ENCODE measurements at regions not wholly inside any gene's neighbourhood (a gene's known extent, or its start where the extent isn't known, plus 50 kb on each side); places are given as distances from the start of the nearest gene placed in this dataset.

DNA sequence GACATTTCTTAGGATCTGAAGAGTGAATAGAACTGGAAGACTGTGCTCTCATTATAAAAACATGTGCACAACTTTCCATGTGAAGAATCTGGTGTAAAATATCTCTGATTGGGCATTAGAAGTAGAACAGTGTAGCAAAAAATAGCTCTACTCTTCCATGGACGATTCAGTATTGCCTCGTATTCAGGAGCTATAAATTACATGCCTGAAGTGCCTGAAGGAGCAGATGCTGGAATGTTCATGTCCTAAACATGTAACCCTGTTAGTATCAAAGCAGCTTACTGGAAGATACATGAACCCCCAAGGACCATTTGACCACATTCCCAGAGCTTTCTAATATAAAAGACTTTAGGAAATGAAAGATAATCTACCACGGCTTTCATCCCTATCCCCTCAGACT lies 528.9 kb downstream of the DACH1 start:
- DNase-seq (ENCODE audit: low spot score): no peak
- Mint-ChIP-seq H3K9me3 (no peaks in the 10 kb centered on the region), H3K36me3 (ENCODE audit: low read depth) (no peaks in the 10 kb centered on the region), H3K27ac (no peak overlapping the region), H3K4me1 (ENCODE audit: low read depth) (no peaks in the 10 kb centered on the region), H3K27me3 (ENCODE audit: low read depth) (no peaks in the 10 kb centered on the region), H3K4me3 (ENCODE audit: low read depth) (no peak overlapping the region)
- intact Hi-C loops (cut with micrococcal nuclease): no loop called here

DNA sequence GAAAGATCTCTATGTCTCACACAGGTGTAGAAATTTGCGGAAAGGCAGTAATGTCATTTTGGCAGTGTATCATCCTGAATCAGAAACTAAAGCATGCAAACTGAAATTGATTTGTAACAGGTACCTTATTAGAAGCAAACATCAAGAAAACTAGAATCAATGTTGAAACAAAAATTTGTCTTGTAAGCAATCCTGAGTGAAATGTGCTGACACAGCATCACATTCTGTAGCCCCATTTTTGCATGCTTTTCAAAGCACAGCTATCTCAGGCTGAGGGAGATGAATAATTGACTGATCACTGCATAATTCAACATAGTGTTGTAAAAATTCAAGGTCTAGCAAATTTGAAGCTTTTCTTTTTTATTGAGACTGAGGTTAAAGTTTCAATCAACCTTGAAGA lies 539.7 kb downstream of the DACH1 start:
- Mint-ChIP-seq H3K36me3 (ENCODE audit: low read depth) (no peaks in the 10 kb centered on the region), H3K27ac (no peak overlapping the region), H3K9me3 (no peaks in the 10 kb centered on the region), H3K4me1 (ENCODE audit: low read depth) (no peaks in the 10 kb centered on the region), H3K4me3 (ENCODE audit: low read depth) (no peak overlapping the region), H3K27me3 (ENCODE audit: low read depth) (no peaks in the 10 kb centered on the region)
- no peak for DNase-seq (ENCODE audit: low spot score)
- intact Hi-C loops (cut with micrococcal nuclease): no loop called here

DNA sequence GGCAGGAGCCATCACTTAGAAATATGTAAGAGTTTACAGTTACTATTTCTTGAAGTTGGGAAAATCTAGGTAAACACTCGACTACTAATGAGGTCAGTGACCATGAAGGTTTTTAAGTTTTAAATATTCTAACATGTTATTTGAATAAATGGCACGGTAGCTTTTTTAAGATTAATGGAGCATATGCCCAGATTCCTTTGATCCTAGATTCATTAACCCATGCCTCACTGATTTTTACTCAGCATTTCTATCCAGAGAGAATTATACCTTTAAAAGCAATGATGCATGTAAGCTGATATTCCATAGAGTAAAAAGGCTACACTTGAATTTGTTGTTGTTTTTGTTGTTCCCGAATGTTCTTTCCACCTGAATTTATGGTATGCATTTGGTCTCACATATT lies 541.4 kb downstream of the DACH1 start:
- intact Hi-C loops (cut with micrococcal nuclease): no loop called here
- Mint-ChIP-seq H3K9me3 (no peaks in the 10 kb centered on the region), H3K27me3 (ENCODE audit: low read depth) (no peaks in the 10 kb centered on the region), H3K4me1 (ENCODE audit: low read depth) (no peaks in the 10 kb centered on the region), H3K4me3 (ENCODE audit: low read depth) (no peak overlapping the region), H3K36me3 (ENCODE audit: low read depth) (no peaks in the 10 kb centered on the region), H3K27ac (no peak overlapping the region)
- DNase-seq (ENCODE audit: low spot score): no peak

DNA sequence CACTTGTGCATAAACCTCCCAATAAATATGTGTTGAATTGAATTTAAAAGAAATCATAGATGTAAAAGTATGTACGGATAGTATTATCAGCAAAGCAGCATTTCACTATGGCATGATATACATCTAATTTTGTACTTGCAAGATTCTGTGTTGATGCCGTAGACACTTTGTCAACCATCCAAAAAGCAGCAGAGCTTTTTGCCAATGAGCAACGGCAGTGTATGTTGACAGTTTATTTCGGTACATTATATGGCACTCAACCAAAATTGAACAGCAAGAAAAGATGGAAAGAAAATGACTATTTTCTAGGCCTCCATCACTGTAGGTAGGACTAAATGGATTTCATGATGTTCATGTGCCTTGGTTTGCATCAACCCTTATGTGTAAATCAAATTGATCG lies 543.7 kb downstream of the DACH1 start:
- Mint-ChIP-seq H3K4me3 (ENCODE audit: low read depth) (no peak overlapping the region), H3K27ac (no peak overlapping the region), H3K9me3 (no peaks in the 10 kb centered on the region), H3K36me3 (ENCODE audit: low read depth) (no peaks in the 10 kb centered on the region), H3K27me3 (ENCODE audit: low read depth) (no peaks in the 10 kb centered on the region), H3K4me1 (ENCODE audit: low read depth) (no peaks in the 10 kb centered on the region)
- intact Hi-C loops (cut with micrococcal nuclease): loop anchor here (5.0 kb wide), 1 partner anchor 554 kb away; no protein-coding TSS in a partner anchor
- DNase-seq (ENCODE audit: low spot score): no peak

DNA sequence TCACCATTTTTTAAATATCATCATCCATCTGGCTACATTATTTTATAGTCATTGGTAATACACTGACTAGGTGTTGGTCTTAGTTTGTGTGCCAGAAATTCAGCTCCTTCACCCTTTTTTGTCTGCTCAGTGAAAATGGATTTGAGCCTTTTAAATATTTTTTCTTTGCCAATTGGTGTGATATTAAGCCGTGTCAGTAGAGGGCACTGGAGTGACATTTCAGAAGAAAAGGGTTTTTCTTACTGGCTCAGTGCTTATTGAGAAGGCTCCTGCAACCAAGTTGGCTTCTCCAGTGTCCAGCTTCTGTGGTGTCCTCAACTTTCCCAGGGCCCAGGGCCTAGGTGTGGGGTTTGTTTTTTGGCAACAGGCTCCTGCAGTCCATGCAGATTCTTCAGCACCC lies 546.6 kb downstream of the DACH1 start:
- Mint-ChIP-seq H3K4me1 (ENCODE audit: low read depth) (no peaks in the 10 kb centered on the region), H3K27ac (no peak overlapping the region), H3K27me3 (ENCODE audit: low read depth) (no peaks in the 10 kb centered on the region), H3K9me3 (no peaks in the 10 kb centered on the region), H3K4me3 (ENCODE audit: low read depth) (no peak overlapping the region), H3K36me3 (ENCODE audit: low read depth) (no peaks in the 10 kb centered on the region)
- DNase-seq (ENCODE audit: low spot score): no peak
- intact Hi-C loops (cut with micrococcal nuclease): loop anchor here (5.0 kb wide), 1 partner anchor 557 kb away; no protein-coding TSS in a partner anchor

DNA sequence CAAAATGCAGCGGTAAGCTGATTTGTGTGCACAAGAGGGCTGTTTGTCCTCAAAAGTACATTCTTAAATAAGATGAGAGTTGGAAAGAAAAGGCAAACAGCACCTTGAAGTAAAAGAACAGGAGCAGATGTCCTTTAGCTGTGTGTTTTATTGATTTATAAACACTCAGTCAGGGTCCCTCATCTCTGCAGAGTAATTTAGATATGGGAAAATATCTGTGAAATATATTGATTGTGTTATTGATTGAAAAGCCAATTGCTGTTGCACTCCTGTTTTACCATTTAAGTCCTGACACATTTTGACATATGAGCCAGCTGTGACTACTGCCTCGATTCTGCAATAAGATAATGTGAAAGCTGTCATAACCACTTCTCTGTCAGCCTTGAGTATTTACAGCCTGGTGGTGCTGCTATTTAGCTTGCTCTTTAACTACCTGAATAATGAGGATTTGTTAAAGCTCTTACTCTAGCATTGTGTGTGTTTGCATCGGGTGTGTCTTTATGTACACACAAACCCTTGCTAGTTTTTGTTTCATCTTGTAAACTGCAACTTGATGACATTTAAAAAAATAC lies 550.1 kb downstream of the DACH1 start:
- intact Hi-C loops (cut with micrococcal nuclease): no loop called here
- no peaks in the 10 kb centered on the region for H3K36me3 Mint-ChIP-seq (ENCODE audit: low read depth)
- no peak for DNase-seq (ENCODE audit: low spot score)
- no peaks in the 10 kb centered on the region for H3K9me3 Mint-ChIP-seq
- no peak overlapping the region for H3K27ac Mint-ChIP-seq
- no peaks in the 10 kb centered on the region for H3K4me1 Mint-ChIP-seq (ENCODE audit: low read depth)
- H3K4me3 Mint-ChIP-seq (ENCODE audit: low read depth): no peak overlapping the region
- H3K27me3 Mint-ChIP-seq (ENCODE audit: low read depth): no peaks in the 10 kb centered on the region

DNA sequence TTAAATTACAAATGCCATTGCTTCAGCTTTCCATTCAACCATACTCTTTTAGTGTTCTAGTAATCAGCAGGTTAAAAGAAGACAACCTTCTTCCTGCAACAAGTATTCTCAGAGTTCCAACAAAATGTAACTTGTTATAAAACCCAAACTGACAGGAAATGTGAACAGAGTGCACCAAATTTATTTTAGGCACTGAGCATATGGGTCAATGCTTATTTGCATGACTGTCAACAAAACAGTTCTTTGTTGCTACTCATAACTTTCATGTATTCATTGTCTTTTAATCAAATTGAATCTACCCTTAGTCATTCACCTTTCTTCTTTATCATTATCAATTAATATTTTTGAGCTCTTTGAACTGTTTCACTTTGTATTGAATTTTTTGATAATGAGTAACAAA lies 554.1 kb downstream of the DACH1 start:
- DNase-seq (ENCODE audit: low spot score): no peak
- no peaks in the 10 kb centered on the region for H3K36me3 Mint-ChIP-seq (ENCODE audit: low read depth)
- intact Hi-C loops (cut with micrococcal nuclease): no loop called here
- H3K27ac Mint-ChIP-seq: no peak overlapping the region
- H3K27me3 Mint-ChIP-seq (ENCODE audit: low read depth): no peaks in the 10 kb centered on the region
- H3K9me3 Mint-ChIP-seq: no peaks in the 10 kb centered on the region
- H3K4me3 Mint-ChIP-seq (ENCODE audit: low read depth): no peak overlapping the region
- H3K4me1 Mint-ChIP-seq (ENCODE audit: low read depth): no peaks in the 10 kb centered on the region

DNA sequence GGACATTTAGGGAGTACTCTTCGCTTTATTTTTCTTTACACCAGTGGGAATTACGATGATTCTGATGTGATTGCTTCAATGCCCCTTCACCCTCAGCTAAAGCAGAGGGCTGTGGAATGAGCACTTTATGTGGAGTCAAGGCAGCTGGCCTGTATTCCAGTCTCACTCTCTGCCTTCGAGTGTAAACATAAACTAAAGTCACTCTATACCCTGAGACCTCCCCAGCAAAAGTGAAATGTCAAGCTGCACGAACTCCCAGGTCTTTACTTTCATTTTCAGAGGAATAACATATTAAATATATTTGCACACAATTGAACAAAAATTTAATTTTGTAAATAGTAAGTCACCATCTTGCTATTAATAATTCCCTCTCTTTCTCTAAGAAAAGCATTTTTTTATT lies 557.1 kb downstream of the DACH1 start:
- Mint-ChIP-seq H3K27me3 (ENCODE audit: low read depth) (no peaks in the 10 kb centered on the region), H3K27ac (no peak overlapping the region), H3K36me3 (ENCODE audit: low read depth) (no peaks in the 10 kb centered on the region), H3K4me1 (ENCODE audit: low read depth) (no peaks in the 10 kb centered on the region), H3K4me3 (ENCODE audit: low read depth) (no peak overlapping the region), H3K9me3 (no peaks in the 10 kb centered on the region)
- DNase-seq (ENCODE audit: low spot score): no peak
- intact Hi-C loops (cut with micrococcal nuclease): no loop called here

DNA sequence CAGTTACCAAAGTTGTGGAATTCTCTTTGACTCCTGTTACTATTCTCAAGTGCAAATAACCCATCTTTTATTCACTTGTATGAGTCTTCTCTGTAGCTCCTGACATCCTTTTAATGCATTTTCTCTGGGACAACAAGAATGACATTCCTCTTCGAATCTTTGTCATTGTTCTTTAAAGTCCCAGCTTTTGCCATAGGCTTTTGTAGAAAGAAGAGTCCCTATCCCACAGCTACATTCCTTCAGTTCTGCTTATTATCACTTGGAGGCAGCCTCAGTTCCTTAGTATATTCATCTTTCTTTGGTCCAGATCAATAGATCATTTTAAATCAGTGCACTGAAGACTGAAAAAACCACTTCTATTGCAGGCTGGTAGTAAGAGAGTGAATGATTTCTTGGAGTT lies 560.2 kb downstream of the DACH1 start:
- Mint-ChIP-seq H3K36me3 (ENCODE audit: low read depth) (no peaks in the 10 kb centered on the region), H3K27ac (no peak overlapping the region), H3K4me3 (ENCODE audit: low read depth) (no peak overlapping the region), H3K9me3 (no peaks in the 10 kb centered on the region), H3K4me1 (ENCODE audit: low read depth) (no peaks in the 10 kb centered on the region), H3K27me3 (ENCODE audit: low read depth) (peaks cover 3% of the 10 kb centered on the region)
- intact Hi-C loops (cut with micrococcal nuclease): no loop called here
- no peak for DNase-seq (ENCODE audit: low spot score)

DNA sequence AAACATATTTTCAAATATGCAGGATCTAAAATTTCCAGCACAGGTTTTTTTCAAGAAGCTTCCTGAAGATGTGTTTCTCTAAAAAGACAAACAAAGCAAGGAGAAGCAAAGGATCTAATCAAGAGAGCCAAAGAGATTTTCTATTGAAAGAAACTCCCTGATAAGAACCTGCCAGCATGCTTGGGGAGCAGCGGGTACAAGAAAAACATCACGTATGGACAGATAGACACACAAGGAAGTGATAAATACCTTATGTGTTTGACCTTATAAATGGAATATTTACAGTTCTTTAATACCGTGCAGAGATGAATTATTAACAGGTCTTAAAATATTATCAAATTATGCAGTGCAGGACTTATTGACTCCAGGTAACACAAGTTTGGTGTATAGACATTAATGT lies 562.1 kb downstream of the DACH1 start:
- DNase-seq (ENCODE audit: low spot score): no peak
- Mint-ChIP-seq H3K27me3 (ENCODE audit: low read depth) (peaks cover 3% of the 10 kb centered on the region), H3K4me1 (ENCODE audit: low read depth) (no peaks in the 10 kb centered on the region), H3K4me3 (ENCODE audit: low read depth) (no peak overlapping the region), H3K27ac (no peak overlapping the region), H3K36me3 (ENCODE audit: low read depth) (no peaks in the 10 kb centered on the region), H3K9me3 (no peaks in the 10 kb centered on the region)
- intact Hi-C loops (cut with micrococcal nuclease): no loop called here

DNA sequence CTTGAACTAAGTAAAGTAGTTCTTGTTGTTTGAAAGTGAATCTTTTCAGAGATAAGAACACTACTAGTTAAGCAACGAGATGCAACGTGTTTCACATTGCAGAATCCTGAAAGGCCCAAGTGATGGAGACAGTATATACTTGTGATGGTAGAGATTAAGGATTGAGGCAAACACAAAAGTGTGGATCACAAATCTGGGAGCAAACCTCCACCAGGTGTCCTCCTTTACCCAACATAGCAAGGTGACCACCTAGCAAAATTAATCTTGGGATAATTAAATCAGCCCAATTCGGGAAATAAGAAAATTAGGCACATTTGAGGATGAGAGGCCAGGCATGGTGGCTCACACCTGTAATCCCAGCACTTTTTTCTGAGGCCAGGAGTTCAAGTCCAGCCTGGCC lies 563.9 kb downstream of the DACH1 start:
- Mint-ChIP-seq H3K4me1 (ENCODE audit: low read depth) (no peaks in the 10 kb centered on the region), H3K9me3 (no peaks in the 10 kb centered on the region), H3K27me3 (ENCODE audit: low read depth) (peaks cover 3% of the 10 kb centered on the region), H3K4me3 (ENCODE audit: low read depth) (no peak overlapping the region), H3K27ac (no peak overlapping the region), H3K36me3 (ENCODE audit: low read depth) (no peaks in the 10 kb centered on the region)
- DNase-seq (ENCODE audit: low spot score): no peak
- intact Hi-C loops (cut with micrococcal nuclease): no loop called here

DNA sequence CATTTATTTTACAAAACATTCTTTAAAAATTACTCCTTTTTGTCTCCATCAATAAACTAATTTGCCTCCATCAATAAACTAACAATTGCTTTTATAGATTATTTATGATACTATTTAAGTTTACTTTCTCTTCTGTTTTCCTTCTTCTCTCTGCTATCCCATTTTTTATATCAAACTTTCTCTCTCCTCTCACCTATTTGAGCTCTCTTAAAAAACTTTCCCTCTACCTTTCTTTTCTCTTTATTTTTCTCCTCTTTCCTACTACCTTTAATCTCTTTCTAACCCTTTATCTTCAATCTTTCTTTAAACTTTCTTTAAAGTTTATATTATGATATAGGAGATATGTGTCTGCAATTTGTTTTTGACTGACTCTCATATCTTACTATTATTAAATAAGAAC lies 566.4 kb downstream of the DACH1 start:
- Mint-ChIP-seq H3K27me3 (ENCODE audit: low read depth) (peaks cover 3% of the 10 kb centered on the region), H3K36me3 (ENCODE audit: low read depth) (no peaks in the 10 kb centered on the region)
- no peak for DNase-seq (ENCODE audit: low spot score)

DNA sequence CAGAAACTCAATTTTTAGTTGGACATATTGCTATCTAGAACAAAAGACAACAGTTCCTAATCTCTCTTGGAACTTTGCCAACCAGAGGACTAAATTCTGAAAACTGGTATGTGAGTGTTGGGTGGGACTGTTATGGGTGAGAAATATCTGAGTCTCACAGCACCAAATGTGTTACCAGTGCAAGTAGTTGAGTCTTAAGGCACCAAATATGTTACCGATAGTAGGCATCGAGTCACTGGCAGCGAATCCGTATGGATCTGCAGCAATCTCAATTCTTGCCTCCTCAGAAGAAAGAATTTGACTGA lies 575.2 kb downstream of the DACH1 start:
- Mint-ChIP-seq H3K27ac (no peak overlapping the region), H3K9me3 (peaks cover 4% of the 10 kb centered on the region), H3K4me1 (ENCODE audit: low read depth) (peaks cover 12% of the 10 kb centered on the region), H3K4me3 (ENCODE audit: low read depth) (no peak overlapping the region), H3K27me3 (ENCODE audit: low read depth) (peaks cover 9% of the 10 kb centered on the region), H3K36me3 (ENCODE audit: low read depth) (peaks cover 4% of the 10 kb centered on the region)
- intact Hi-C loops (cut with micrococcal nuclease): no loop called here
- no peak for DNase-seq (ENCODE audit: low spot score)

More for the DNA sequence above, 566.4 kb downstream of the DACH1 start:
- H3K9me3 Mint-ChIP-seq: no peaks in the 10 kb centered on the region
- H3K4me1 Mint-ChIP-seq (ENCODE audit: low read depth): no peaks in the 10 kb centered on the region
- no peak overlapping the region for H3K27ac Mint-ChIP-seq
- intact Hi-C loops (cut with micrococcal nuclease): no loop called here
- H3K4me3 Mint-ChIP-seq (ENCODE audit: low read depth): no peak overlapping the region

All from activated T-helper 2 cell treated with anti-CD3 and anti-CD28 coated beads, Interferon-gamma antibody, Interleukin-2, Interleukin-4, amounts not matched to agents 10 μg/mL and 5 μg/mL and 100 μg/mL, durations not matched to agents 14 hours and 24 hours and 36 hours (primary cell).